HEK293 (cell line): ENCODE measurements at regions not wholly inside any gene's neighbourhood (a gene's known extent, or its start where the extent isn't known, plus 50 kb on each side); places are given as distances from the start of the nearest gene placed in this dataset.

Experiments
- CTCF ChIA-PET: fragments of 350-600 bp; formaldehyde crosslinking; extraction: SDS; loops from one replicate; lab custom pipeline; 2021; ENCODE audit warnings: antibody characterized with exemption; lab: Yijun Ruan, JAX
- POLR2A ChIA-PET: fragments of 300-600 bp; formaldehyde crosslinking; extraction: SDS; loops from one replicate; lab custom pipeline; 2020; ENCODE audit warnings: antibody characterized with exemption, inconsistent platforms; lab: Yijun Ruan, JAX
- H3K27ac ChIP-seq: fragments of 200-500 bp; sonication (Bioruptor generic); 2 replicates; pipeline ENCODE4 v1.5.1; 2014; ENCODE audit warnings: low read depth, low read length, control low read depth, inconsistent platforms; ENCODE audit errors: extremely low read depth
- H3K36me3 ChIP-seq, 2 experiments: fragments of 200-500 bp in 1 of 2; sonication (Bioruptor generic) in 1 of 2; 1 replicate in 1 of 2; 2 replicates in 1 of 2; pipeline ENCODE4 v1.5.1; 2014 to 2017; ENCODE audit warnings: inconsistent platforms in 2 of 2, low read length in 2 of 2; ENCODE audit not compliant: control insufficient read depth in 2 of 2, insufficient read depth in 1 of 2
- H3K4me1 ChIP-seq: fragments of 200-500 bp; sonication (Bioruptor generic); 2 replicates; pipeline ENCODE4 v1.5.1; 2014; ENCODE audit warnings: mild to moderate bottlenecking, low read length, inconsistent platforms; ENCODE audit not compliant: control insufficient read depth, insufficient read depth
- H3K4me3 ChIP-seq: 2 replicates; pipeline ENCODE4 v1.5.1; 2011; ENCODE audit warnings: low read depth, mild to moderate bottlenecking, control low read depth, low read length, moderate library complexity
- H3K9me3 ChIP-seq: fragments of 200-500 bp; sonication (Bioruptor generic); 2 replicates; pipeline ENCODE4 v1.5.1; 2014; ENCODE audit warnings: low read depth, low read length, inconsistent platforms; ENCODE audit not compliant: control insufficient read depth, insufficient read depth
- BCL11B ChIP-seq: fragments of 450-650 bp; formaldehyde crosslinking; IDR thresholded peaks from 2 replicates; pipeline ENCODE4 v1.5.1; 2016; ENCODE audit warnings: low read depth, missing biosample characterization, missing genetic modification characterization
- KLF8 ChIP-seq: fragments of 450-650 bp; formaldehyde crosslinking; IDR thresholded peaks from 2 replicates; pipeline ENCODE4 v1.5.1; 2016; ENCODE audit warnings: missing biosample characterization, missing genetic modification characterization
- MZF1 ChIP-seq: fragments of 450-650 bp; formaldehyde crosslinking; IDR thresholded peaks from 2 replicates; pipeline ENCODE4 v1.5.1; 2017; ENCODE audit warnings: missing biosample characterization, missing genetic modification characterization, borderline replicate concordance
- REST ChIP-seq: fragments of 450-650 bp; formaldehyde crosslinking; IDR thresholded peaks from 2 replicates; pipeline ENCODE4 v1.5.1; 2016; ENCODE audit warnings: missing biosample characterization, missing genetic modification characterization
- WT1 ChIP-seq: fragments of 450-650 bp; formaldehyde crosslinking; IDR thresholded peaks from 2 replicates; pipeline ENCODE4 v1.5.1; 2016; ENCODE audit warnings: missing biosample characterization, missing genetic modification characterization
- ZNF292 ChIP-seq: fragments of 450-650 bp; formaldehyde crosslinking; IDR thresholded peaks from 2 replicates; pipeline ENCODE4 v1.5.1; 2016; ENCODE audit warnings: low read depth, missing biosample characterization, missing genetic modification characterization, borderline replicate concordance
- ZNF501 ChIP-seq: fragments of 450-650 bp; formaldehyde crosslinking; IDR thresholded peaks from 2 replicates; pipeline ENCODE4 v1.5.1; 2016; ENCODE audit warnings: missing biosample characterization, missing genetic modification characterization
- ZNF529 ChIP-seq: fragments of 450-650 bp; formaldehyde crosslinking; IDR thresholded peaks from 2 replicates; pipeline ENCODE4 v1.5.1; 2017; ENCODE audit warnings: missing genetic modification characterization, missing biosample characterization; ENCODE audit not compliant: insufficient replicate concordance
- ZNF560 ChIP-seq: fragments of 450-650 bp; formaldehyde crosslinking; IDR thresholded peaks from 2 replicates; pipeline ENCODE4 v1.5.1; 2017; ENCODE audit warnings: missing biosample characterization, missing genetic modification characterization, borderline replicate concordance
- ZNF623 ChIP-seq: fragments of 450-650 bp; formaldehyde crosslinking; IDR thresholded peaks from 2 replicates; pipeline ENCODE4 v1.5.1; 2016; ENCODE audit warnings: missing biosample characterization, missing genetic modification characterization
- ZNF639 ChIP-seq: fragments of 450-650 bp; formaldehyde crosslinking; IDR thresholded peaks from 2 replicates; pipeline ENCODE4 v1.5.1; 2016; ENCODE audit warnings: missing biosample characterization, missing genetic modification characterization
- ZNF664 ChIP-seq: fragments of 450-650 bp; formaldehyde crosslinking; IDR thresholded peaks from 2 replicates; pipeline ENCODE4 v1.5.1; 2016; ENCODE audit warnings: missing biosample characterization, missing genetic modification characterization

GRCh38 chr7:116083796-116084195 lies 53.2 kb upstream of the TFEC start:
- Histone ChIP-seq H3K36me3 (no peaks in the 10 kb centered on the region), H3K4me3 (no peak overlapping the region), H3K27ac (no peak overlapping the region), H3K4me1 (no peaks in the 10 kb centered on the region), H3K9me3 (no peaks in the 10 kb centered on the region)
- POLR2A ChIA-PET, result no interaction called here
- CTCF ChIA-PET, result no interaction called here
- no peak for TF ChIP-seq KLF8
- no peak for TF ChIP-seq MZF1 (tag by site-specific recombination)
- no peak for TF ChIP-seq WT1 (tag by site-specific recombination)
- no peak for TF ChIP-seq ZNF639 (tag by site-specific recombination)
- TF ChIP-seq BCL11B (tag by site-specific recombination), result no peak
- no peak for TF ChIP-seq REST (tag by site-specific recombination)
- no peak for TF ChIP-seq ZNF664 (tag by site-specific recombination)
- no peak for TF ChIP-seq ZNF501

GRCh38 chr7:116086547-116087045 lies 56.0 kb upstream of the TFEC start:
- POLR2A ChIA-PET, result no interaction called here

More at GRCh38 chr7:116086547-116087045, 56.0 kb upstream of the TFEC start:
- CTCF ChIA-PET, result no interaction called here
- TF ChIP-seq ZNF292 (tag by site-specific recombination) (no peak), REST (tag by site-specific recombination) (no peak), ZNF560 (tag by site-specific recombination) (no peak), ZNF529 (tag by site-specific recombination) (no peak), ZNF623 (no peak)
- Histone ChIP-seq H3K4me3 (no peak overlapping the region), H3K4me1 (no peaks in the 10 kb centered on the region), H3K9me3 (no peaks in the 10 kb centered on the region), H3K36me3 (no peaks in the 10 kb centered on the region), H3K27ac (no peak overlapping the region)
